BJ (cell line): ENCODE measurements at regions not wholly inside any gene's neighbourhood (a gene's known extent, or its start where the extent isn't known, plus 50 kb on each side); places are given as distances from the start of the nearest gene placed in this dataset.
"Not testable (repeated sequence)": the region's sequence is repeated elsewhere in the genome, so short reads cannot be mapped to it uniquely, and the experiment has no call there.

Source experiments
- CTCF ChIA-PET: fragments of 350-600 bp; formaldehyde crosslinking; extraction: SDS; loops from one replicate; lab custom pipeline; 2021; ENCODE audit warnings: antibody characterized with exemption, inconsistent platforms; lab: Yijun Ruan, JAX
- POLR2A ChIA-PET: fragments of 300-600 bp; sonication (Branson Sonifier 250); formaldehyde crosslinking; extraction: SDS; loops from one replicate; lab custom pipeline; 2021; ENCODE audit warnings: antibody characterized with exemption; lab: Charles Lee
- DNase-seq: peaks from one replicate; pipeline ENCODE4 v3.0.0-alpha.2; 2011; ENCODE audit warnings: low read depth
- H3K27me3 ChIP-seq: 2 replicates; pipeline ENCODE4 v1.6.0; 2011; ENCODE audit warnings: low read length; ENCODE audit not compliant: control insufficient read depth, insufficient read depth
- H3K36me3 ChIP-seq: 2 replicates; pipeline ENCODE4 v1.5.1; 2011; ENCODE audit warnings: low read length; ENCODE audit not compliant: control insufficient read depth, insufficient read depth
- H3K4me3 ChIP-seq: 2 replicates; pipeline ENCODE4 v1.5.1; 2011; ENCODE audit warnings: low read depth, mild to moderate bottlenecking, control low read depth, low read length
- CTCF ChIP-seq: IDR thresholded peaks from 2 replicates; pipeline ENCODE4 v1.5.1; 2011; ENCODE audit warnings: low read depth, mild to moderate bottlenecking, control low read depth, inconsistent platforms, low read length, moderate library complexity; ENCODE audit not compliant: insufficient read depth

- no peak for TF ChIP-seq CTCF
- ChIA-PET CTCF (interaction anchor here (0.8 kb wide), 1 partner anchor 114 kb away, joined by 4 read pairs; no protein-coding TSS in a partner anchor), POLR2A (no interaction called here)
- Histone ChIP-seq H3K4me3 (no peak overlapping the region), H3K27me3 (no peaks in the 10 kb centered on the region), H3K36me3 (no peaks in the 10 kb centered on the region)
- DNase-seq, result no peak
Measured at GRCh38 chr6:835476-836160, 142.7 kb upstream of the EXOC2 start.

- DNase-seq, result no peak
- ChIA-PET POLR2A (no interaction called here), CTCF (no interaction called here)
- Histone ChIP-seq H3K4me3 (no peak overlapping the region), H3K27me3 (no peaks in the 10 kb centered on the region), H3K36me3 (no peaks in the 10 kb centered on the region)
- TF ChIP-seq CTCF, result no peak
Measured at GRCh38 chr6:834866-835265, 141.9 kb upstream of the EXOC2 start.

GRCh38 chr6:834190-834589 lies 141.3 kb upstream of the EXOC2 start:
- Histone ChIP-seq H3K36me3 (no peaks in the 10 kb centered on the region), H3K4me3 (no peak overlapping the region), H3K27me3 (no peaks in the 10 kb centered on the region)
- ChIA-PET CTCF (interaction anchor here (0.7 kb wide), 1 partner anchor 243 kb away, joined by 3 read pairs; no protein-coding TSS in a partner anchor), POLR2A (no interaction called here)
- no peak for TF ChIP-seq CTCF
- DNase-seq, result no peak

- POLR2A ChIA-PET, H3K4me3 ChIP-seq, CTCF ChIA-PET, DNase-seq, H3K36me3 ChIP-seq, H3K27me3 ChIP-seq: not testable (repeated sequence)
Measured at GRCh38 chr6:832804-833203, 139.9 kb upstream of the EXOC2 start.

- POLR2A ChIA-PET, result no interaction called here
- no peak for TF ChIP-seq CTCF
- Histone ChIP-seq H3K36me3 (no peaks in the 10 kb centered on the region), H3K27me3 (peaks cover 1% of the 10 kb centered on the region), H3K4me3 (no peak overlapping the region)
- DNase-seq, result no peak
- CTCF ChIA-PET, result interaction anchor here (0.8 kb wide), 1 partner anchor 11 kb away, joined by 3 read pairs; no protein-coding TSS in a partner anchor
Measured at GRCh38 chr6:830667-831327, 137.9 kb upstream of the EXOC2 start.
